SKM-1 (cell line): ENCODE measurements at regions not wholly inside any gene's neighbourhood (a gene's known extent, or its start where the extent isn't known, plus 50 kb on each side); places are given as distances from the start of the nearest gene placed in this dataset.

Experiments used
- DNase-seq: peaks from one replicate; lab custom pipeline; 2025; ENCODE audit not compliant: unreplicated experiment; lab: John Stamatoyannopoulos, UW

- DNase-seq, result no peak
Observed at GRCh38 chr4:23667659-23668058, 222.2 kb downstream of the PPARGC1A start.

- DNase-seq, result no peak
Observed at GRCh38 chr4:23660865-23661264, 229.0 kb downstream of the PPARGC1A start.

GRCh38 chr4:23654791-23655190, 235.1 kb downstream of the PPARGC1A start:
- no peak for DNase-seq

GRCh38 chr4:23648854-23649596, 240.8 kb downstream of the PPARGC1A start:
- DNase-seq, result no peak

GRCh38 chr4:23635468-23635867, 254.4 kb downstream of the PPARGC1A start:
- DNase-seq, result no peak

- DNase-seq, result no peak
Observed at GRCh38 chr4:23631255-23631950, 258.4 kb downstream of the PPARGC1A start.

GRCh38 chr4:23630110-23630509, 259.7 kb downstream of the PPARGC1A start:
- DNase-seq, result no peak

- DNase-seq, result no peak
Observed at GRCh38 chr4:23629421-23629820, 260.4 kb downstream of the PPARGC1A start.

GRCh38 chr4:23614284-23614892, 275.5 kb downstream of the PPARGC1A start:
- no peak for DNase-seq

- no peak for DNase-seq
Observed at GRCh38 chr4:23613782-23614181, 276.1 kb downstream of the PPARGC1A start.

- DNase-seq, result no peak
Observed at GRCh38 chr4:23602720-23603119, 287.1 kb downstream of the PPARGC1A start.

GRCh38 chr4:23594125-23594524, 295.7 kb downstream of the PPARGC1A start:
- no peak for DNase-seq

- DNase-seq, result no peak
Observed at GRCh38 chr4:23590431-23590830, 299.4 kb downstream of the PPARGC1A start.

- no peak for DNase-seq
Observed at GRCh38 chr4:23584024-23584423, 305.8 kb downstream of the PPARGC1A start.

GRCh38 chr4:23582671-23583070, 307.2 kb downstream of the PPARGC1A start:
- DNase-seq, result no peak

GRCh38 chr4:23579166-23579565, 310.7 kb downstream of the PPARGC1A start:
- no peak for DNase-seq

GRCh38 chr4:23577398-23577797, 312.4 kb downstream of the PPARGC1A start:
- DNase-seq, result no peak

- no peak for DNase-seq
Observed at GRCh38 chr4:23572382-23572781, 317.5 kb downstream of the PPARGC1A start.

- DNase-seq, result no peak
Observed at GRCh38 chr4:23567338-23567737, 322.5 kb downstream of the PPARGC1A start.

GRCh38 chr4:23560748-23561147, 329.1 kb downstream of the PPARGC1A start:
- DNase-seq, result no peak

- no peak for DNase-seq
Observed at GRCh38 chr4:23558101-23558500, 331.7 kb downstream of the PPARGC1A start.

GRCh38 chr4:23547601-23548000, 342.2 kb downstream of the PPARGC1A start:
- DNase-seq, result no peak
